Astrocyte (in vitro differentiated cells and primary cell): ENCODE measurements at regions not wholly inside any gene's neighbourhood (a gene's known extent, or its start where the extent isn't known, plus 50 kb on each side); places are given as distances from the start of the nearest gene placed in this dataset.

ENCODE experiments used
- CTCF ChIP-seq: IDR thresholded peaks from 2 replicates; pipeline ENCODE4 v1.5.1; 2011; ENCODE audit warnings: low read depth, mild to moderate bottlenecking, inconsistent platforms, low read length, moderate library complexity; ENCODE audit not compliant: insufficient read depth
- EZH2 ChIP-seq: IDR thresholded peaks from 2 replicates; pipeline ENCODE4 v1.6.1; 2012; ENCODE audit warnings: mild to moderate bottlenecking, low read length, inconsistent platforms; ENCODE audit not compliant: insufficient read depth

- TF ChIP-seq CTCF (no peak), EZH2 (no peak)
Observed at GRCh38 chr1:117812869-117813511, 116.4 kb downstream of the GDAP2 start.
